ENCODE measurements at regions not wholly inside any gene's neighbourhood (a gene's known extent, or its start where the extent isn't known, plus 50 kb on each side); places are given as distances from the start of the nearest gene placed in this dataset.

DNA sequence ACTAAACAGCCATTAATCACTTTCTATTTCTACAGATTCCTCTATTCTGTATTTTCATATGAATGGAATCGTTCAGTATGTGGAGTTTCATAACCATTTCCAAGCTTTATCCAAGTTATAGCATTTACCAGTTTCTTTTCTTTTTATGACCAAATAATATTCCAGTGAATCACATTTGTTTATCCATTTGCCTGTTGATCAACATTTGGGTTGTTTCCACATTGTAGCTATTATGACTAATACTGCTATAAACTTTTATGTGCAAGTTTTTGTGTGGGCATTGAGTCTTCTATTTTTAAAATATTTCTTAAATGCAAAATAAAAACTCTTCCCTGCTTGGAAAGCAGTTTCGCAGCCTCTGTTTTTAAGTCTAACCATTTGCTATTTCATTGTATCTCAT lies 336.4 kb upstream of the OPRM1 start:
- TF ChIP-seq, protein P1, sequence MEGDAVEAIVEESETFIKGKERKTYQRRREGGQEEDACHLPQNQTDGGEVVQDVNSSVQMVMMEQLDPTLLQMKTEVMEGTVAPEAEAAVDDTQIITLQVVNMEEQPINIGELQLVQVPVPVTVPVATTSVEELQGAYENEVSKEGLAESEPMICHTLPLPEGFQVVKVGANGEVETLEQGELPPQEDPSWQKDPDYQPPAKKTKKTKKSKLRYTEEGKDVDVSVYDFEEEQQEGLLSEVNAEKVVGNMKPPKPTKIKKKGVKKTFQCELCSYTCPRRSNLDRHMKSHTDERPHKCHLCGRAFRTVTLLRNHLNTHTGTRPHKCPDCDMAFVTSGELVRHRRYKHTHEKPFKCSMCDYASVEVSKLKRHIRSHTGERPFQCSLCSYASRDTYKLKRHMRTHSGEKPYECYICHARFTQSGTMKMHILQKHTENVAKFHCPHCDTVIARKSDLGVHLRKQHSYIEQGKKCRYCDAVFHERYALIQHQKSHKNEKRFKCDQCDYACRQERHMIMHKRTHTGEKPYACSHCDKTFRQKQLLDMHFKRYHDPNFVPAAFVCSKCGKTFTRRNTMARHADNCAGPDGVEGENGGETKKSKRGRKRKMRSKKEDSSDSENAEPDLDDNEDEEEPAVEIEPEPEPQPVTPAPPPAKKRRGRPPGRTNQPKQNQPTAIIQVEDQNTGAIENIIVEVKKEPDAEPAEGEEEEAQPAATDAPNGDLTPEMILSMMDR (optimal IDR thresholded peaks at IDR 0.05 in 1 of 3, IDR thresholded peaks at IDR 0.05 in 1 of 3, conservative IDR thresholded peaks at IDR 0.05 in 1 of 3; ENCODE audit: extremely low read depth in 1 of 3, insufficient read depth in 2 of 3, low read length in 3 of 3), result no peak
- no peak for TF ChIP-seq EZH2 (IDR thresholded peaks at IDR 0.05; ENCODE audit: low read length)

All from keratinocyte (primary cell).